ENCODE measurements at regions not wholly inside any gene's neighbourhood (a gene's known extent, or its start where the extent isn't known, plus 50 kb on each side); places are given as distances from the start of the nearest gene placed in this dataset.

- TF ChIP-seq EZH2phosphoT487 (IDR thresholded peaks at IDR 0.05; ENCODE audit: insufficient read depth, low read depth) (no peak), EZH2 (IDR thresholded peaks at IDR 0.05; ENCODE audit: insufficient read depth, poor library complexity, severe bottlenecking) (no peak)
These were observed 163.0 kb upstream of the DAB1 start for GRCh38 chr1:57586842-57587241.
